HG03097 (cell line): ENCODE measurements at regions not wholly inside any gene's neighbourhood (a gene's known extent, or its start where the extent isn't known, plus 50 kb on each side); places are given as distances from the start of the nearest gene placed in this dataset.
A peak's percentile ranks its signal among the peaks of the same experiment; 100 is the strongest.
"Not testable (repeated sequence)": the region's sequence is repeated elsewhere in the genome, so short reads cannot be mapped to it uniquely, and the experiment has no call there.

Experiments used
- ATAC-seq: cut with Tn5 transposase; IDR thresholded peaks from one replicate; pipeline ENCODE4 v1.9.1; 2021; ENCODE audit not compliant: unreplicated experiment, low FRiP score

DNA sequence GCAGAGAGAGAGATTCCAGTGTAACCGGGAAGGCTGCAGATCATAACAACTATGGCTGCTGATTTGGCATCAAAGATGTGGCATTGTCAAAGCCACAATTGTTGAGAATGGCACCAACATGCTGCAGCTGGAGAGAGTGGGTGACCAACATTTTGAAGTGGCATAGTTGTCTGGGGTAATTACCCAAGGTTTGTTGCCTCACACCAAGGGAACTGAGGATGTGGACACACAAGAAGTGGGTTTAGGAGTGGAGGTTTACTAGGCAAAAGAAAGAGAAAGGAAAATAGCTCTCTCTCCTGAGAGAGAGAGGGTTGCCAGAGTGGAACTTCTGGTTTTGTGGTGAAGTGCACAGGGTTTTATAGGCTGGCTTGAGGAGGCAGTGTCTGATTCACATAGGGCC, 126.6 kb downstream of the FAM72C start:
- not testable (repeated sequence) for ATAC-seq

DNA sequence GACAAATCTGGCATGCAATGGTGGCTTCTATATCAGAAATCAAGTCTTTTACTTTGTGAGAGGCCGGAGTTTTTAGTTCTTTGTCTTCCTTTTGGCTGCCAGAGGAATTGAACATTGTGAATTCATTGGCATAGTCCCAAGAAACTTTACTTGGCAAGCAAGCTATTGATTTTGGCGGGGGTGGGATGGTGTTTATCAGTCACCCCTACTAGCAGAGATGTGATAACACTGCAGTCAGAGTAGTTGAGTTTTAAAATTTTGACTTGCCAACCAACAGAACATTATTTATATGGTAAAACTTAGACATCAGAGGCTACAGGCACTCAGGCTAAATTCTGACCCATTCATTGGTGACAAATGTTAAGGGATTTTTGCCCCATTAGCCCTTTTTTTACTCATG, 129.7 kb downstream of the FAM72C start:
- ATAC-seq = not testable (repeated sequence)

DNA sequence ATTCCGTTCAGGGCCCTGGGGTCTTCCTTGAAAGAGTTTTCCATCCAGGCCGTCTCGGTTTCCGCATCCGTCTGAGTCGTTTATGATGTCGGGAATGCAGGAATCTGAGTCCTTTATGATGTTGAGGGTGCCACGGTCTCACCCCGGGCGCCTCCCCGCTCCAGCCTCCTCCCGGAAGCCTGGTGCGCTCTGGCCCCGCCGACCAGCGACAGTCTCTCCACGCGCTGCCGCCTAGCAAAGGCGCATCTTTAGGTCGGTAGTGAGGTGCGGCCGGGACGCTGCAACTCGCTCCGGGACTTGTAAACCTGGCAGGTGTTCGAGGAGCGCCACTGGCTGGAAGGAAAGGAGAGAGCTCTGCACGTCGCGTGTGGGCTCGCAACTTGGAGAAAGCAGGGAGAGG, 132.6 kb downstream of the FAM72C start:
- ATAC-seq = not testable (repeated sequence)

DNA sequence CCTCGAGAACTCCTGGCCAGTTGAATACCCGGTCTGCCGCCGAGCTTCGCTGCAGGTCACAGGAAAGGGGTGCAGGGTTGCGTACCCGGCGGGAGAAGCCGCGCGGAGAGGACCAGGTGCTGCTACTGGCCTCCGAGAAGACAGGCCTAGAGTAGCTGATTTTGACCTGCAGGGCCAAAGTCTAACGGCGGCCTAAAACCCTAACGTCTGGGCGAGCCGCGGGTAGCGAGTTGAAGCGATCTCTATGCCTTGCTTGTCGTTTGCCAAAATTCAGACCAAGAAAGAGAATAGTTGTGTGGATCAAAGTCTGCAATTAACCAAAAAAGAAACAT, 133.2 kb downstream of the FAM72C start:
- ATAC-seq = not testable (repeated sequence)

DNA sequence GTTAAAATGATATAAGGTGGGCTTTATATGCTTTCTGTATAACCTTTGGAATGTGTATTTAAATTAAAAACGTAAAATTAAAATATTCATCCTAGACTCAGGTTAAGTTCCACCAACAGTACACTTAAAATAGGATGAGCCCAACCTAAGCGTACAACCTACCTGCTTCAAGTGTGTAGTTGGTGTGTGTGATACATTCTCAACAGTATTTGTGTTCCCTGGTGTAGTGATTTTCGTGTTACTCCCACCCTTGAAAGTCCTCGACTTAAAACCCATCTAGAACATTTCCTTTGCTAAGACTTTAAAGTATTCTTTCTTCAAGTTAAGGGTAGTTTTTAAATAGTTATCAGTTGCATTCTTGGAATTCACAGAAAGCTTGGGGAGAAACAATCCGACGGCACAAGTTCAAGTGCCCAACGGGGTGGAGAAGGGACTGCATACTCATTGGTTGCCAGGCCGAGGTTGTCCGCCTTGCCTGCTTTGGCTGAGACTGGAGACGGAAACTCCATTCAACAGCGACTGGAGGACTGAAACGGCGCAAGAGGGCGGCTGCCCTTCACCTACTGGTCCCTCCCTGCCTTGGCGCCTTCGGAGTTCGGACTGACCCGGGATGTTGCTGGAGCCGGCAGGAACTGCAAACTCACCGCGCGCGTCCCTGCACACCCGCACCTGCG, 133.7 kb downstream of the FAM72C start:
- ATAC-seq = not testable (repeated sequence)

DNA sequence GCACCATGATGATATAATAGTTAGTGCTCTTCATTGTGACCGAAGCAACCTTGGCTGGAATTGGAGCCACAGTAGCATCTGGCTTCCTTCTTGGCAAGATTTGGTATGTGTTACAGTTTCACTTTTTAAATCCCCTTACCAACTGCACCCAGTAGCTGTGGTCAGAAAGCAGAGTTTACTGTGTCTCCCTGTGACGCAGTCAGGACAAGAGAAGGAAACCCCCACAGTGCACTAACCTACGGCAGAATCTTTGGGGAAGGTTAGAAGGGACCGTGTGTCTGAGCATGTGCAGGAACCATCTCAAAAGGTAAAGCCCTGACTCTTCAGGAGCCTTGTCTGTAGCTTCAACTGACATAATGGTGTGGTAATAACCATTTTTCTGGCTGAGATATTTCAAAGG, 138.4 kb downstream of the FAM72C start:
- not testable (repeated sequence) for ATAC-seq

DNA sequence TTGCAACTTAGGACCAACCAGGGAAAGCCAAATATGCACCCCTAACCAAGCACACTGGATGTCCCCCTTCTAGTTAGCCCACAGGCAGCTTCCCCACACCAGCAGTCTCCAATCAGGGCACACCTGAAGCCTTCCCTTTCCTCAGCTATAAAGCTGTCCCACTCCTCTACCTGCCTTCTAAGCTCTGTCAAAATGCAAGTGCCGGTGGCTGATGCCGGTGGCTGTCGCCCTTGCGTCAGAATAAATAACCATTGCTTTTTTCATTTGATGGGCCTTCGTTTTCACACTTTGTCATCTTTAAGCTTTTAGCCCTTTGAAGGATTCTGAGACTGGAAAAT, 139.4 kb downstream of the FAM72C start:
- not testable (repeated sequence) for ATAC-seq

DNA sequence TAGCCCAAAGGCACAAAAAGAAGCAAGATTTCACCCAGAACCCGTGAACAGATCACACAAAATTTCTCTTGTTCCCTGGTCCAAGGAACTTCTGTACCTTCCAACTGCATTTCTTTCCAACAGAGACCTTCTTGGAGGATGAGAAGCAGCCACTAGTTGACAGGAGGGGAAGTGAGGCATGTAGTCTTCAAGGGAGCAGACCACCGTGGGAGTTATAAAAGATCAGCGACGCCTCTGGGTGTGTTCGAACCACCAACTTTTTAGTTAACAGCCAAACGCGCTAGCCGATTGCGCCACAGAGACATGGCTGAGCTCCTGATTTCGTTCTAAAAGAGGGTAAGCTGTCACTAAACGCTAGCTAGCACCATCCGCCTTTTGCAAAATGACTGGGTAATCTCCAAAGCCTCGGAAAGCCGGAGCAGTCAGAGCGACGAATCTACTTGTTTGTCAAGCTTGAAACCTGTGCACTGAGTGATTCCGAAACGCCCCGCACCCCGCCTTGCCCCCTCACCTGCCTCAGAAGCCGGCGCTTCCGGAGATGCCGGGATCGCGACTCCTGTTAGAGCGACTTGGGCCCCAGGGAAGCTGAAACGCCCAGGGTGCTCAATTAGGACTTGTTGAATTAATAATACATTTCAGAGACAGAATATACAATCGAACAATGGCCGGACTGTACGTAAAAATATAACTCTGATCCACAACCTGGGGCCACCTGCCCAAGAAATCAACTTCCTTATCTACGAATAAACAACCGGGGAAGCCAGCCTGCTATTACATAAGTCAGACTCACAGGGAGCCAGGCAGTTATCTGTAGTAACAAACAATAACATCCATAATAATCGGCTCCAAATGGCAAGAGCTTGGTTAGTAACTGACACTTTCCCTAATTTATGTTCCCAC, 140.1 kb downstream of the FAM72C start:
- ATAC-seq = not testable (repeated sequence)

DNA sequence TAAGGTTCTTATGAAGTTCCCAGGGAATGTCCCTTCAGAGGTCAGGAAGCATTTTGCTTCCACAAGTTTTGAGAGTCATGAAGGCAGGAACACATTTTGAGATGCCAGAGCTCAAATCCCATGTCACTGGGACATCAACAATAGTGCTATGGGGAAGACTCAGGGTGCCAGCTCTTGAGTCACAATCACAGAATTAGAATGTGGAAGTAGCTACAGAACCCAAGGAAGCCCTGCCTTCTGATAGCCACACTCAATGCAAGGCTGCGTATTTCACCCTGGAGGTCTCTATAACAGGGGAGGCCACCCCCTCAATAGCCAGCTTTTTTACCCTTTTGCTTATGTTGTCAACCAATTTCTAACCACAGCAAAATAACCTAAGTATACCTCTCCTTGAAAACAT, 145.6 kb downstream of the FAM72C start:
- not testable (repeated sequence) for ATAC-seq

DNA sequence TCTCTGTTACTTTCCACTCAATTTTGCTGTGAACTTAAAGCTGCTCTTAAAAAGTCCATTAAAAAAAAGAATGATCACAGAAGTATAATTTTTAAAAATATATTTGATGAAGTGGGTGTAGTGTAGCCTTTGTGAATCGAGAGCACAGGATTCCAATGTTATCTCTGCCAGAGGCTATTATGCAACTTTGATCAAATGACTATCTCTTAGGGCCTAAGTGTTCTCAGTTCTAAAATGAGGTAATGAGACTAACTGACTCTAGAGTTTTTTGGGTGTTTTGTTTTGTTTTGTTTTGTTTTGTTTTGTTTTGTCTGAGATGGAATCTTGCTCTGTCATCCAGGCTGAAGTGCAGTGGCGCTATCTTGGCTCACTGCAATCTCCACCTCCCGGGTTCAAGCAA, 147.5 kb downstream of the FAM72C start:
- not testable (repeated sequence) for ATAC-seq

DNA sequence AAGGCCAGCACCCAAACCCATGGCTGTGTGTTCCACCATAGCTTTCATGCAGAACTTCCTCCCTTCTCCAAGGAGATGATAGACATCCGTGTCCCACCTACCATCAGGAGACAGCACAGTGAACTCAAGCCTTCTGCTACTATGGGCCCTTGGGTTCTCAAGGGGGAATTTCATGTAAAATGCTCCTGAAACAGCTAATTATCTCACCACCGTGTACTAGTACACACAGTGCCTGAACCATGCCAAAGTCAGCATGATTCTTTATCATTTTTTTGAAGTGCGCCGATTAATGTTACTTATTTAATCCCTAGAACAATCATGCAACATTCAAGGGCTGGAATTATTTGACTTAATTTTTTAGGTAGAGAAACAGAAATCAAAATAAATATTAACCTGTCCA, 151.7 kb downstream of the FAM72C start:
- not testable (repeated sequence) for ATAC-seq

DNA sequence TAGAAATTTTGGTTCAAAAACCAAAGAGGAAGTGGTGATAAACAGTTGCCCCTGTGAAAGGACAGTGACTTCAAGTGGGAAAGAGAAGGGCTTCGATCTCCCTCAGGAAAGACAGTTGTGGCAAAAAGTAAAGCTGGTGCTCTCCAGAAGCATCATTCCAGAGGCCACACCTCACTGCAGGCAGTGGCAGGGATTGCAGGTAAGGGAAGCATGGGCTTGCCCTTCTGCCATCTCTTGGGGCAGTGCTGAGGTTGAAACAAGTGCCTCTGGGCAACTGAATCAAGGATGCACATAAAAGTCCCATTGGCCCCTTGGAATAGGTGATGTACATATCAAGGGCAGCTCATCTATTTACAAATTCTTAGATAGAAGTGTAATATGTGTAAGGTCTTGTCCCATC, 155.4 kb downstream of the FAM72C start:
- ATAC-seq = not testable (repeated sequence)

DNA sequence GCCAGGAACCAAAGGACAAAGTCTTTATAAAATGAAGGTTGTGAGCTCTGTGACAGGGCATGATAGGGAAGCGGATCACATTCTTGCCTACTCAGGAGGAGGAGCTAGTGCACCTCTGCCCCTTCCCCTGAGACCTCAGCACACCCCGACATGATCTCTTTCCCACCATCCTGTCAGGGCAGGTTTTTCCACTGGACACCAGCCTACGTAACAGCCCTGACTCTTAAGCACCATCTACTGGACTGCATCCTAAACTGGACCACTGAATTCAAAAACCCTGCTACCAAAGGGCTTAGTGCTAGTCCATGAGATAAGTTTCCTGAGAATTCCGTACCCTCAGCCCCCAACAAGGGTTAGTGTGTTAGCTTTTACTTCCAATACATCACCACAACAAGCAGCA, 166.4 kb downstream of the FAM72C start:
- not testable (repeated sequence) for ATAC-seq

DNA sequence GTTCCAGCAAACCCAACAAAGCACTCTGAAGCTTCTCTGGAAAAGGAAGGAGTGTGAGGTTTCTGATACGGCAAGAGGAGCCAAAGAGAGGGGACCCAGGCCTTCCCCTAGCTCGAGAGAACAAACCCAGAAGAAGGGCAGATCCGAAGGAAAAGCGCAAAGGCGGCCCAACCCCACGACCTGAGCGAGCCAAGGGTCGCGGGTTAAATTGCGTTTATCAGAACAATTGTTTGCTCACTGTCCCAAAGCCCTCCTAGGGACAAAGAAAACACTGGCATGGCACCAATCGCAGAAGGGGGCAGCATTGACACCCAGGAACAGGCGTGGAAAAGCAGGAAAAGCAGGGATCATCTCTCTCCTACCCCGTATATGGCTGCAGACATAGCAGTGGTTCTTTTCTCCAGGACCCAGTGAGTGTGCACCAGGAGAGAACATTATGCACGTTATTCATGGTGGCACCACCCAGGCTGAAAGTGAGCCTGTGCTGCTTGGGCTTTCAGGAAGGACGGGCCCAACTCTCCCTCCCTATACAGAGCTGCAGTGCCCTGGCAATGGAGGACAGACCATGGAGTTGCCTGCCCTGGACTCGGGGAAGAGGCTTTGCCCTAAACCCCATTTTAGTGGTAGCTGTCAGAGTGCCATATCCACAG, 167.0 kb downstream of the FAM72C start:
- ATAC-seq = not testable (repeated sequence)

DNA sequence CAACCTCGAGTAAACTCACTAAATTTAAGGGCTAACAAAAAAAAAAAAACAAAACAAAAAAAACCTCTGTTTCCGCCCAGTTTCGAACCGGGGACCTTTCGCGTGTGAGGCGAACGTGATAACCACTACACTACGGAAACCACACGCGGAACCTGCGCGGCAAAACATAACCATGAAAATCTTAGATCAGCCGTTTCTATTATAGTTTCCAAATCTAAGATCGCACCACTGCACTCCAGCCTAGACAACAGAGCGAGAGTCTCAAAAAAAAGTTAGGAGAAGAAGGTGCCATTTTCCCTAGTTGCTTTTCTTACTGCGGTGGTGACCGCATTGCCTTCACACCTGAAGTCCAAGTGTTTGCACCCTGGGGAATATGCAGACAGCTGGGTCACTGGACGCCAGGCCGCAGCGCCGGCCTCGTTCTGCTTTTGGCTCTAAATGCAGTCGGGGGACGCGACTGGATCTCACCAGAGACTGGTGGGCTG, 167.8 kb downstream of the FAM72C start:
- ATAC-seq = peak; percentile 62

DNA sequence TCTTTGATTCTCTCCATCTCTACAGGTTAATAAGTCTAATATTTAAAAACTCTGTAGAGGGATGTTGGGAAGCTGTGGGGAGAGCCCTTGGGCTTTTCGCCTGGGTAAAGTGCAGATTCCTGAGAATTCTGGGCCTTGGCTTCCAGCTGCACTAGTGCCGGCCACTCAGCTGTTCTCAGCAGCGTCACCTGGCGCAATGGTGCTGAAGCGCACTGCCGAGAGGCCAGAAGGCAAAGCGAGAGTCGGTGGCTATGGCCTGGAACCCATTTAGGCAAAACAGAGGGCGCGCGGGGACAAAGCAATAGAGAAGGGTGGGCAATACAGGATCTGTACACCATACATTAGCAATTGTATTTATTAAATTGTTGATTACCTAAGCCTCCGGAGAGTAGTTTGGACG, 168.7 kb downstream of the FAM72C start:
- not testable (repeated sequence) for ATAC-seq

DNA sequence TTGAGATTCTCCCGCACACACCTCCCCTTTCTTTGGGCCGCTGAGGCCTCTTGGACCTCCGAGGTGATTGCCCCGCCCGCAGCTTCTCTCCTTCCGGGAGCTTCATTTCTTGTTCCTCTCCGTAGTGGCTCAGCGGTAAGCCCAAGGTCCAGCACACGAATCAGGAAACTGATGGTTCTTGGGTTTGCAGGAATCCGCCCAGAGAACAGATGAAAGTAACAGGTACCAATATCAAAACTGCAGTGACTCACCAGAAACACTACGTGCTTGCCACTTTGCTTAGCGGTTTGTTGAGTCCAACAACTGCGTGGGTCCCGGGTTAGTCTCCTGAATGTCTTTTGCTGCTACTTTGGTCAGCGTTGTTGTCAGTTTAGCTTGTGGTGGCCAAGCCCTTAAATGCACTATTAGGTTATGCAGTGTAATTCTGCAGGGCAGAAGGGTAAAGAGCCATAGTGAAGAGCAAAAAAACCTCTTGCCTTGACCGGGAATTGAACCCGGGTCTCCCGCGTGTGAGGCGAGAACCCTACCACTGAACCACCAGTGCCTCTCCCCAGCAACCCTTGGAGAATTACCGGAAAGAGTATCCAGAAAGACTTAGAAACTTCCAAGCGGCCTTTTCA, 172.1 kb downstream of the FAM72C start:
- not testable (repeated sequence) for ATAC-seq

DNA sequence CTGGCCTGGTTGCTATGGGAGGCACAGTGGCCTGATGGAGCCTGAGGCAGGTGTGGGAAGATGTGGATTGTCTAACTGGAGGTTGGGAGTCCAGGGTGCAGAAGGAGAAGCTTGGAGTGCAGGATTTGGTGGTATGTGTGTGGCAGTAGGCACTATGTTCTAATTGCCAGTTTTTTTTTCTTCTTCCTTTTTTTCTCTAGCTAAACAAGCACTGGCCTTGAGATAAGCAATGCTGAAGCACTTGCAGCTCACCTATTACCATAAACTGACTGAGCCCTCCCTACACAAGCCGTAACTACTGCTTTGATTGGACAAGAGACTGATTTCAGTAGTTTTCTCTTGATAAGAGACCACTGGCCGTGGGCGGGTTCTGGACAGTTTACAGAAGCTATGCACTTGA, 175.4 kb downstream of the FAM72C start:
- ATAC-seq = not testable (repeated sequence)

DNA sequence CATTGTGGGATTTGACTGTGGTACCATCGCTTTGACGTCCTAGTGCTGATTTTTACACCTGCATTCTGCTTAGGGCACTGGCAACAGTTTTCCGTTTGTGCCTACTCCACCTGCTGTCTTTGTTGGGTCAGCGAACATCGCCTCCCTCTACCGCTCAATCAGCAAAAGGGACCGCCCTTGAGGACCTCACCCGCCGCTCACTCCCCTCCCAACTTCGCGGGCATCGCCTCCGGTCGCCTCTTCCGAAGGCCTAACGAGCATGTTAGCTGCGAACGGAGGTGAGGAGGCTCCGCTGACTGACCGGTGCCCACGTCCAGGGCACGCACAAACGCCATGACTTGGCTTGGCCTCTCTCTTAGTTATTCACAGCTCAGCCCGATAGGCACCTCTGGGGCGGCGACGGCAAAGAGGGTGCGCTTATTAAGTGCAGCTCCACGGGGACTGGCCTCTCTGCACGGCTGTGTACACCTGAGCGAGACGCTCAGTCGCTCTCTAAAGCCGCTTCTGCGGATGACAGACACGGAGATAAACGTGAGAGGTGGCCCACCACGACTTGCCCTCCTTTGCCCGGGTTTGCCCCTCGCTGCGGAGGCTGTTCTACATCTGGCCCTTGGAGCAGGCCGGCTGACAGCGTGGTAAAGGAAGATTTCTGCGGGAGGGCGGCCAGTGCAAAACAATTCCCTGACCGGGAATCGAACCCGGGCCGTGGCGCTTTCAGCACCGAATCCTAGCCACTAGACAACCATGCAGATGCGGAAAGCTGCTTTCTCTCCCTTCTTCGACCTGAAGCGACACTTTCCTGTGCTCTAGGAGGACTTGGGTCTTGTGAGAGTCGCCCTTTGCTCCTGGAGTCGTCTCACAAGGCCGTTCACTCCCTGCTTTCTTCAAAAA, 179.5 kb downstream of the FAM72C start:
- ATAC-seq = not testable (repeated sequence)

DNA sequence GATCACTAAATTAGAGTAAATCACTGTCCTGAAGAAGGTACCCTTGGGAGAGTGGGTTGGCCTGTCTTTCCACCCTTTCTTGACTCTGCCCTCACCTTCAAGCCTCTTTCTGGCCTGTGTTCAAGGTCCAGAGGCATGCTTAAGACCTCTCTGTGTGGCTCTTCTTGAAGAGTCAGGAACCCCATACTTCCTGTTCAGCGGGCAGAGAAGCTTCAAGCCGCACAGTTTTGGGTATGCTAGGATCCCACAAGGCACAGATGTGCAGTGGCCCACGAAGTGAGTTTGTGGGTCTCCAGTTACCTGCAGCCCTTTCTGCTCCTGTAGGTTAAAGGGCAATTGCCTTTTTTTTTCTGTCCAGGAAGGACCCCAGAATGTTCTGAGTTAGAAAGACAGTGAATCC, 185.4 kb downstream of the FAM72C start:
- ATAC-seq = not testable (repeated sequence)
